DND-41 (cell line): ENCODE measurements at regions not wholly inside any gene's neighbourhood (a gene's known extent, or its start where the extent isn't known, plus 50 kb on each side); places are given as distances from the start of the nearest gene placed in this dataset.

Source experiments
- ATAC-seq: fragments of 200-7000 bp; cut with Tn5 transposase; 3 replicates; pipeline ENCODE4 v1.9.1; 2021; ENCODE audit warnings: low read depth; ENCODE audit not compliant: insufficient read depth
- DNase-seq: peaks from one replicate; pipeline ENCODE4 v3.0.0-alpha.2; 2020
- H2AFZ ChIP-seq: 2 replicates; pipeline ENCODE4 v1.6.0; 2012; ENCODE audit warnings: low read depth, low read length
- H3K27ac ChIP-seq: 2 replicates; pipeline ENCODE4 v1.5.1; 2012; ENCODE audit warnings: low read length, inconsistent platforms
- H3K27me3 ChIP-seq: fragments of 200-600 bp; sonication (generic); 2 replicates; pipeline ENCODE4 v1.6.0; 2012; ENCODE audit warnings: low read length, mild to moderate bottlenecking, inconsistent platforms; ENCODE audit not compliant: insufficient read depth, poor library complexity
- H3K36me3 ChIP-seq: 2 replicates; pipeline ENCODE4 v1.5.1; 2012; ENCODE audit warnings: low read length, inconsistent platforms; ENCODE audit not compliant: insufficient read depth
- H3K4me1 ChIP-seq: 2 replicates; pipeline ENCODE4 v1.5.1; 2012; ENCODE audit warnings: mild to moderate bottlenecking, low read length; ENCODE audit not compliant: insufficient read depth
- H3K4me2 ChIP-seq: 2 replicates; pipeline ENCODE4 v1.6.0; 2012; ENCODE audit warnings: mild to moderate bottlenecking, moderate library complexity, low read length, inconsistent platforms; ENCODE audit not compliant: insufficient read depth
- H3K4me3 ChIP-seq, 2 experiments: fragments of 200-600 bp in 1 of 2; shearing (Covaris generic) in 1 of 2; 2 replicates each; pipeline ENCODE4 v1.5.1; 2012 to 2016; ENCODE audit warnings: inconsistent platforms in 2 of 2, low read length in 2 of 2, mild to moderate bottlenecking in 2 of 2, low read depth in 1 of 2, moderate library complexity in 1 of 2
- H3K79me2 ChIP-seq: 2 replicates; pipeline ENCODE4 v1.6.0; 2012; ENCODE audit warnings: low read length, inconsistent platforms; ENCODE audit not compliant: insufficient read depth
- H3K9ac ChIP-seq: 2 replicates; pipeline ENCODE4 v1.6.0; 2012; ENCODE audit warnings: low read depth, mild to moderate bottlenecking, inconsistent platforms, low read length, moderate library complexity
- H3K9me3 ChIP-seq: 2 replicates; pipeline ENCODE4 v1.5.1; 2012; ENCODE audit warnings: low read length, moderate library complexity, mild to moderate bottlenecking, inconsistent platforms; ENCODE audit not compliant: insufficient read depth, severe bottlenecking
- H4K20me1 ChIP-seq: 2 replicates; pipeline ENCODE4 v1.6.0; 2012; ENCODE audit warnings: low read length; ENCODE audit not compliant: insufficient read depth
- EZH2 ChIP-seq: IDR thresholded peaks from 3 replicates; pipeline ENCODE4 v1.6.1; 2012; ENCODE audit warnings: borderline replicate concordance, low read depth, mild to moderate bottlenecking, moderate library complexity, low read length, inconsistent platforms; ENCODE audit not compliant: severe bottlenecking

GRCh38 chr10:132992433-132993215 is 50.3 kb upstream of the CFAP46 start:
- Histone ChIP-seq H3K4me2 (no peak overlapping the region), H3K4me3 (no peak overlapping the region), H3K9me3 (no peaks in the 10 kb centered on the region), H3K27ac (no peak overlapping the region), H3K4me1 (no peaks in the 10 kb centered on the region), H3K79me2 (no peaks in the 10 kb centered on the region), H3K9ac (no peak overlapping the region), H3K36me3 (no peaks in the 10 kb centered on the region), H4K20me1 (0 out of 2 replicates have a peak, but pooled peaks cover 4% of the 10 kb centered on the region), H2AFZ (no peak overlapping the region), H3K27me3 (peaks cover 2% of the 10 kb centered on the region)
- TF ChIP-seq EZH2: no peak
- DNase-seq: no peak
- no peak for ATAC-seq
